ENCODE measurements at regions not wholly inside any gene's neighbourhood (a gene's known extent, or its start where the extent isn't known, plus 50 kb on each side); places are given as distances from the start of the nearest gene placed in this dataset.

DNA sequence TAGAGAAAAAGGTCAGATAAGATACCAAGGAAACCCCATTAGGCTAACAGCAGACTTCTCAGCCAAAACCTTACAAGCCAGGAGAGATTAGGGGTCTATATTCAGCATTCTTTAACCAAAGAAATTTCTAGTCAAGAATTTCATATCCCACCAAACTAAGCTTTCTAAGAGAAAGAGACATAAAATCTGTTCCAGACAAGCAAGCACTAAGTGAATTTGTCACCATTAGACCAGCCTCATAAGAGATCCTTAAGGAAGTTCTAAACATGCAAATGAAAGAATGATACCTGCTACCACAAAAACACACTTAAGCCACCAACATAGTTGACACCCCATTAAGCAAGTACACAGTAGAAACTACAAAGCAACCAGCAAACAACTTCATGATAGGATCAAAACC is 276.2 kb downstream of the C11orf87 start:
- TF ChIP-seq YY1 (IDR thresholded peaks at IDR 0.05; ENCODE audit: low read depth) (no peak), TAF1 (IDR thresholded peaks at IDR 0.05; ENCODE audit: borderline replicate concordance, low read depth, low read length) (no peak), EZH2phosphoT487 (IDR thresholded peaks at IDR 0.05; ENCODE audit: borderline replicate concordance, low read depth) (no peak), TCF12 (IDR thresholded peaks at IDR 0.05) (no peak), GATA2 (CRISPR knock-in tag; IDR thresholded peaks at IDR 0.05) (no peak), NFIC (IDR thresholded peaks at IDR 0.05; ENCODE audit: borderline replicate concordance) (no peak), MXI1 (IDR thresholded peaks at IDR 0.05; ENCODE audit: low read depth, low read length) (no peak), JUND (IDR thresholded peaks at IDR 0.05) (no peak)
- TF ChIP-seq, protein P1, sequence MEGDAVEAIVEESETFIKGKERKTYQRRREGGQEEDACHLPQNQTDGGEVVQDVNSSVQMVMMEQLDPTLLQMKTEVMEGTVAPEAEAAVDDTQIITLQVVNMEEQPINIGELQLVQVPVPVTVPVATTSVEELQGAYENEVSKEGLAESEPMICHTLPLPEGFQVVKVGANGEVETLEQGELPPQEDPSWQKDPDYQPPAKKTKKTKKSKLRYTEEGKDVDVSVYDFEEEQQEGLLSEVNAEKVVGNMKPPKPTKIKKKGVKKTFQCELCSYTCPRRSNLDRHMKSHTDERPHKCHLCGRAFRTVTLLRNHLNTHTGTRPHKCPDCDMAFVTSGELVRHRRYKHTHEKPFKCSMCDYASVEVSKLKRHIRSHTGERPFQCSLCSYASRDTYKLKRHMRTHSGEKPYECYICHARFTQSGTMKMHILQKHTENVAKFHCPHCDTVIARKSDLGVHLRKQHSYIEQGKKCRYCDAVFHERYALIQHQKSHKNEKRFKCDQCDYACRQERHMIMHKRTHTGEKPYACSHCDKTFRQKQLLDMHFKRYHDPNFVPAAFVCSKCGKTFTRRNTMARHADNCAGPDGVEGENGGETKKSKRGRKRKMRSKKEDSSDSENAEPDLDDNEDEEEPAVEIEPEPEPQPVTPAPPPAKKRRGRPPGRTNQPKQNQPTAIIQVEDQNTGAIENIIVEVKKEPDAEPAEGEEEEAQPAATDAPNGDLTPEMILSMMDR (IDR thresholded peaks at IDR 0.05): no peak
- TF ChIP-seq, protein P2, sequence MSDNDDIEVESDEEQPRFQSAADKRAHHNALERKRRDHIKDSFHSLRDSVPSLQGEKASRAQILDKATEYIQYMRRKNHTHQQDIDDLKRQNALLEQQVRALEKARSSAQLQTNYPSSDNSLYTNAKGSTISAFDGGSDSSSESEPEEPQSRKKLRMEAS (IDR thresholded peaks at IDR 0.05; ENCODE audit: low read depth): no peak

All from SK-N-SH (cell line).